CD4-positive, alpha-beta T cell treated with Interleukin-6 at 100 ng/mL for 8 hours (primary cell): ENCODE measurements at regions not wholly inside any gene's neighbourhood (a gene's known extent, or its start where the extent isn't known, plus 50 kb on each side); places are given as distances from the start of the nearest gene placed in this dataset.

Experiments used
- DNase-seq: peaks from one replicate; pipeline ENCODE4 v3.0.0-alpha.2; 2020; ENCODE audit warnings: mixed read lengths, low spot score

DNA sequence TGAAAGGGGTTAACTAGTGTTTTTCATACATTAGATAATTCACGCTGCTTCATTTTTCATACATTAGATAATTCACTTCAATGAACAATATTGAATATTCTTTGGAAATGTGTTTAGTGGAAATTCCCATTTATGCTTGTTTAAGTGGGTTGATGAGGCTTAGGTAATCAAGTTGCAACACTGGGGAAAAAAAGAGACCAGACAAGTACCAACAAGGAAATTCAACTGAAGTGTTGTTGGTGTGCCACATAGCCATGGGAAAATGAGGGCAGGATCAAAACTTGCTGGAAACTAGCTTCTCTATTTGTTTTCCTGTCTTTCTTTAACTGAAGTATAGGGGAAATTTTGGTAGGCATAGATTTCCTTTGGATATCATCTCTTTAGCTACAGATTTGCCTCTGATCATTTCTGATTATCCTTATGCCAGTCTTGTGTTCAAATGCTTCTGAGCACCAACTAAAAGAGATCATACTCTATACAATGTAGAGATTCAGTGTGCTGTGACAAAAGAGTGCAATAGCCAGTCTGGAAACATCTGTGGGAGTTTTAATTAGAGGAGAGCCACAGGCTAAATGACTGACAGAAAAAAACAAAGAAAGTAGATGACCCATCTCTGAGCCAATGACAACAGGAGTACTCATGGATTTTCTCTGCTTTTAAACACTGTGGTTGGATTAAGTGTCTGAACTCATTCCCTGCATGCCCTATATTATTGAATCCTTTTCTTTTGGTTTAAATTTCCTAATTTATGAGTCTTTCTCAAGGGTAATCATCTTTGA is 67.6 kb upstream of the CTSC start:
- DNase-seq, result no peak

DNA sequence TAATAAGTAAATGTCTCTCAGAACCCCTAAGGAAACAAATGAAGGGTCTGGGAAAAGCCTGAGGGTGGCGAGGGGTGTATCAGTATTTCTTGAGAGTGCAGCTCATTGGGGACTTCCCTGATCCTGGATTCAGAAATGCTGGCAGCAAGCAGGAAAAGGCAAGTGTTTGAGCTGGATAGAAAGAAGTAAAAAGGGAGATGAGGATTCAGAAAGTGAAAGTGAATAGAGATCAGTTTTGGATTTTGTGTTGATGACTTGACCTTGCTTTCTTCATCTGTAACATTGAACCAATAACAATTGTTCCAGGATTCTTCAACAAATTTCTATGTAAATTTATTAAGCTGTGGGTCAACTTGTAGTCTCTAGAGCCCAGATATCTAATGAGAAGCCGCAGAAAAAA is 66.9 kb upstream of the CTSC start:
- no peak for DNase-seq

DNA sequence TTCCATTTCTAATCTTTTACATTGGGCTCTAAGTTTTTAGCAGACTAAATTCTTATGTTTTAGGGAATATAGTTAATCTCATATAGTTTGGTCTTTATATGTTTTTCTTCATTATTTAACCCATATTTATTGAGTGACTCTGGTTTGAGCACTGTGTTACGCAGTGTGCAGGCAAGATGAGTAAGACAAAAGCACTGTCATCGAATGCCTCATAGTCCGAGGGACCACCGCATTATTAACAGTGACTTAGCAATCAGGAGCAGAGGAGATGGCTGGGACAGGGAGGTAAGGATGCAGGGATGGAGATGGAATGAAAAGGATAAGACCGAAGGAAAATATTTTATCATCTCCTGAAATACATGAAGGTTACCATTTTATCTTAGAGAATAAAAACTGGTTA is 65.2 kb upstream of the CTSC start:
- no peak for DNase-seq

DNA sequence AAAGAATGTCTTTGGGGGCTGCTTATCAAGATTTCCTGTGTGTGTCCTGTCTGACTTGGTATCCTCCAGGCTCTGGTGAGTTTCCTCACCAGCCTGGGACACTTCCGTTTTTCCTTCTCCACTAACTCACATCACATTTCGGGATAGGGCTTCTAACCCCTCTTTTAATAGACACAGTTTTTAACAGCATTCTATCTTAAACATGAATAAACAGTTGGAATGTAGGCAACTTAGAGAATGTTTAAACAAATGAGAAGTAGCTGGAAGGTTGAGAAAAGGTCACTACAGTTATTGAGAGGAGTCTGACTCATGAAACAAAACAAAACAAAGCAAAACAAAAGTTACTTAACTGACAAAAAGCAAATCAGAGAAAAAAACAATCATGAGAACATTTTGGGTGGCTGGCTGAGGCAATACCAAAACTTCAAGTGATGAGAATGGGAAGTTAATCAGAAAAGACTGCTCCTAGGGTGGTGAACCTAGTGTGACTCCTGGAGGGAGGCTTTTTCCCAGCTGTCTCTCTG is 64.7 kb upstream of the CTSC start:
- no peak for DNase-seq

DNA sequence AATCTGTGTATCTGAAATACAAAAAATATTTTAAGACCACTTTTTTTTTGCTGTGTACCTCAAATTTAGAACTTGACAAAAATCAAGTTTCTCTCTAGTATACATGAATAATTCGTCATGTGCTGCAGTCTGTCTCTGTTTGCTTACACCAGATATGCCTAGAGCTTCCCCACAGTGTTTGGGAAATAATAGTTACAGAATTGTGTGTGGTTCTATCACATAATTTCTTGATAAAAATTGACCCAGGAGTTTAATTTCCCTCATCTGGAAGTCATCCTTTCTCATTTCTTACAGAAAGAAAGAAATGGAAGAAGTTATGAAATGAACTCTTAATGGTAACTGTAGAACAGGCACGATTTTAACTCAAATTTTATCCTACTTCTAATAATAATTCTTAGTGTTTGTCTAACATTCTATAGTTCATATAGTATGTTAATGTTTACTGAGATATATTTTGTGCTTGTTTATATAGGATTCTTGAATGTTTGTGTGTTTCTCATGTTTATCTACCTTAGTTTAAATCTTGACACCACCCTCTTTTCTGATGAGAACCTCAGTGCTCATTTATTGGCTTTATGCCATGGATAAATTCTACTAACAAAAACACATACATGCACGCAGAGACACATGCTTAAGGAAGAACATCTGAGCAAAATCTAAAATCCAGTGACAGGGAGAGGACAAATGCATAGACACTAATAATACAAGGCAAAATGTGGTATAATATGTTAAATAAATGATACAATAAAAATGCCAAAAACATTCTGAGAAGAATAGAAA is 61.4 kb upstream of the CTSC start:
- DNase-seq, result no peak

DNA sequence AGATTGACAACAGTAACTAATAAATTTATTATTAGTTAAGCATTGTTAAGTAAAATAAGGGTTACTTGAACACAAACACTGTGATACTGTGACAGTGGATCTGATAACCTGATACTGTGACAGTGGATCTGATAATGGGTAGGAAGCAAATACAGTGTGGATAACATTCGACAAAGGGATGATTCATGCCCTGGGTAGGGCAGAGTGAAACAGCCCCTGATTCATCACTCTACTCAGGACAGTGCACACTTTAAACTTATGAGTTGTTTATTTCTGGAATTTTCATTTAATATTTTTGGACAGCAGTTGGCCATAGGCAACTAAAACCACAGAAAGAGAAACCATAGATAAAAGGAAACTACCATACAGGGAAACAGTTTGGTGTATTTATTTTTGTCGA is 60.8 kb upstream of the CTSC start:
- DNase-seq, result no peak

DNA sequence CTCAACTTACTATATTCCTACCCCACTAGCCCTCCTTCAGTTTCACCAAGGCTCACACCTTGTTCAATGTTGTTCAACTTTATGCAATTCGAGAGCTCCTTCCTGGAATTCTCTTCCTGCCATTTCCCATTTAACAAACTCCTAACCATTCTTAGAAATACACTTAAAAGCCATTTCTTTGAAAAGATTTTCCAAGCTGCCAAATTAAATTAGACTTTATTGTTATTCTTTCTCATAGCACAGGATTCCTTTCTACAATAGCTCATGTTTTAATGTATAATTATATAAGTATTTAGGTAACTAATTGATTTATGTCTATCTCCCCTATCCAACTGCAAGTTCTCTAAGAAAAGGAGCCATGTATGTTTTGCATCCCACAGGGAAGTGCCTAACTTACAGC is 52.7 kb upstream of the CTSC start:
- no peak for DNase-seq

DNA sequence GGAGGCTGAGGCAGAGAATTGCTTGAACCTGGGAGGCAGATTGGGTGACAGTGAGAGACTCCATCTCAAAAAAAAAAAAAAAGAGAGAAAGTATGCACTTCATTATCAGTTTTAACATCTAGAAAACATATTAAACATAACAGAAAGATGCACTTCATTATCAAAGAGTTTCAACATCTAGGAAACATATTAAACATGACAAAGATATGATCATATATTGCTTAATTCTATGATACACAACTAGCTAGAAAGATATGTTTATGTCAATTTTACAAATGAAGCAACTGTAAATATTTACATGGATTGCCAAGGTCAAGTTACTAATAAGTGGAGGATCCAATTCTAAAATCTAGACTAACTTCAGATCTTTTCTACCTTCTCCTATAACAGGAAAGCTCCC is 50.4 kb upstream of the CTSC start:
- DNase-seq, result no peak
